ENCODE measurements at regions not wholly inside any gene's neighbourhood (a gene's known extent, or its start where the extent isn't known, plus 50 kb on each side); places are given as distances from the start of the nearest gene placed in this dataset.

DNA sequence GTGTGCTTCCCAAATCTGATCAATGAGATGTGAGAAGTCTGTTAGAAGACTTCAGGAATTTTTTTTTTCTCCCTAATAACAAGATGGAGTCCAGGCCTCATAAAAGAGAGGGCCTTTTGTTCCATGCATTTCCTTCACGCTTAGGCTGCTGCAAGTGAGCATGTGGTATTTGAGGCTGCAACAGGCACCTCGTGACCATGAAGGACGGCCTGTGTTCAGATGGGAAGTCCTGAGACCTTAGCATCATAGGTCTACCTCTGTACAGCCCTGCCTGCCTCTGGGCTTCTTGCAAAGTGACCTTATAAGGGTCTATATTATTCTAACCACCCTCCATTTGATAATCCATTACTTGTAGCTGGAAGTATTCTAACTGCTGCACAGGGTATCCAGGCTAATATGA lies 86.6 kb downstream of the BOD1 start:
- TF ChIP-seq Cebpa-rat (IDR thresholded peaks at IDR 0.05) = no peak
- H3K9ac ChIP-seq = no peak overlapping the region

DNA sequence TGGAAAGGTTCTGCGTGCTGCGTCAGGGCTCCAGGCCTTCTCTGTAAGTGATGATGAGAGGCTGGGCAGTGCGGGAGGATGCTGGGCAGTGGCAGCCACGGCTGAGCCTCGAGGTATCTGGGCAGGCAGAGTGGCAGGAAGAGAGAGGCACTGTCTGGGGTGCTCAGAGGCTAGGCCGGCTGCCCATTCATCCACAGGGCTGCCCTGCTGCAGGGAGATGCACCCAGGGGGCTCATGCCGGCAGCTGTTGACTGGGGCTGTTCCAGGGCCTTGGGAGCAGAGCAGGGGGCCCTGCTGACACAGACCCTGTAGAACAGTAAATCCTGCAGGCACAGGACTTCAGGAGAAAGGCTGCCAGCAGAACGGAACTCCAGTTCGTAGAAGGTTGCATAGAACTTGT lies 88.8 kb downstream of the BOD1 start:
- H3K27me3 ChIP-seq = no peaks in the 10 kb centered on the region
- no peak overlapping the region for H3K9ac ChIP-seq
- no peaks in the 10 kb centered on the region for H3K9me3 ChIP-seq
- H3K36me3 ChIP-seq = no peaks in the 10 kb centered on the region
- H3K4me3 ChIP-seq = no peak overlapping the region
- TF ChIP-seq Cebpa-rat (IDR thresholded peaks at IDR 0.05) = no peak
- H3K27ac ChIP-seq = no peak overlapping the region
- H4K20me1 ChIP-seq = no peaks in the 10 kb centered on the region
- no peak overlapping the region for H3K4me2 ChIP-seq
- peaks cover 14% of the 10 kb centered on the region for H3K4me1 ChIP-seq

More for the DNA sequence above, 86.6 kb downstream of the BOD1 start:
- H3K36me3 ChIP-seq = no peaks in the 10 kb centered on the region
- no peak overlapping the region for H3K4me2 ChIP-seq
- no peaks in the 10 kb centered on the region for H3K9me3 ChIP-seq
- H3K4me3 ChIP-seq = no peak overlapping the region
- H3K27me3 ChIP-seq = no peaks in the 10 kb centered on the region
- H4K20me1 ChIP-seq = no peaks in the 10 kb centered on the region
- H3K4me1 ChIP-seq = peaks cover 14% of the 10 kb centered on the region
- H3K27ac ChIP-seq = no peak overlapping the region

DNA sequence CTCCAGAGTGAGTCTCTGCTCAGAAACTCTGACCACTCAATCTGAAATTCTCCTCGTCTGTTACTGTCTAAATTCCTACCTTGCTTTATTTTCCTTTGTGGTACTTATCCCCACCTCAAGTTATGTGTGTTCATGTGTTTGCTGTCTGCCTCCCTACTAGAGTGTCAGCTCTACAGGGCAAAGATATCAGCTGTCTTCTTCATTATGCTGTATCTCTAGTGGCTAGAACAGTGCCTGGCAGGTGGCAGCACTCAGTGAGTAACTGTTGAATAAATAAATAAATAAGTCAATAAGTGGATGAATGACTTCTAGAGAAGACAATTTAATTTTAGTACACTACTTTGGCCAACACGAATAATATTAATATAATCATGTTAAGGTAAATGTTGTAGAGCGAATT lies 92.3 kb downstream of the BOD1 start:
- H3K4me1 ChIP-seq = peaks cover 9% of the 10 kb centered on the region; the same call in 1 of the 2 replicates
- no peak for TF ChIP-seq Cebpa-rat (IDR thresholded peaks at IDR 0.05)
- no peaks in the 10 kb centered on the region for H3K27me3 ChIP-seq
- no peak overlapping the region for H3K27ac ChIP-seq
- H3K9ac ChIP-seq = no peak overlapping the region
- peaks cover 6% of the 10 kb centered on the region for H3K9me3 ChIP-seq
- H3K4me3 ChIP-seq = no peak overlapping the region
- no peak overlapping the region for H3K4me2 ChIP-seq
- no peaks in the 10 kb centered on the region for H4K20me1 ChIP-seq
- no peaks in the 10 kb centered on the region for H3K36me3 ChIP-seq

DNA sequence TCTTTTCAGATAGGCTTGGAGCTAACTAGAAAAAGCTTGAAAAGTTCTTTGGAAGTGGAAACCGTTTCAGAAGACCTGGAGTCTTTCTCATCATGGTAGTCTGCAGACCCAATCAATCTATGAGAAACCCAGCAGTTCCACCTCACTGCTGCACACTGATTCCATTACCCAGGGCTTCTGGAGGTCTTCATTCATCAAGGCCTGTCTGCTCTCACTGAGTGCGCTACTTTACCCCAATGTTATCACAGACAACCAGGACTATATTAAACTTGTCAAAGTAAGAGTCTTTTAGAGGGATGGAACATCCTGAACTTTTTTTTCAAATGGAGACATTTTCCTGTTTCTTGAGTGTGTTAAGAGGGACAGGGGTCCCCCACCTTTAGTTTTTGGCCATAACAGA lies 93.1 kb downstream of the BOD1 start:
- no peak for TF ChIP-seq Cebpa-rat (IDR thresholded peaks at IDR 0.05)
- H3K4me2 ChIP-seq = no peak overlapping the region

DNA sequence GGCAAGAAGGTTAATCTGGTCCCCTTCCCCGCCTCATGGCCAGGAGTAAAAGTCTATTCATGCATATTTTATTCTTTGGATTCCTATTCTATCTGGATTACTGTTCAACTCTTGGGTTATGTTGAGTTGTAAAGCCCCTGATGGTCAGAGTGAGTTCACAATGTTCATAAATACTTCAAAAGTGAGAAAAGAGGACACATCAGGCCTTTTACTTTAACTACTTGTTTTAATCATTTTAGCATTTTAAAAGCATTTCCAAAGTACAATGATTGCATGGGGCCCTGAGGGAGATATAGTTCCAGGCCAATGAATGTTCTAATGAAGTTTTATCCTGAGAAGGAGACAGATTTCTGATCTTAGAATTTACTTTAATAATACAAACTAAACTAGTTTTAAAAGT lies 93.9 kb downstream of the BOD1 start:
- H3K4me2 ChIP-seq = no peak overlapping the region
- no peak overlapping the region for H3K4me3 ChIP-seq
- H3K27ac ChIP-seq = no peak overlapping the region
- H3K4me1 ChIP-seq = peaks cover 9% of the 10 kb centered on the region; the same call in 1 of the 2 replicates
- no peak for TF ChIP-seq Cebpa-rat (IDR thresholded peaks at IDR 0.05)
- H4K20me1 ChIP-seq = no peaks in the 10 kb centered on the region
- no peaks in the 10 kb centered on the region for H3K36me3 ChIP-seq
- no peaks in the 10 kb centered on the region for H3K27me3 ChIP-seq
- H3K9ac ChIP-seq = no peak overlapping the region
- peaks cover 7% of the 10 kb centered on the region for H3K9me3 ChIP-seq

More for the DNA sequence above, 93.1 kb downstream of the BOD1 start:
- Histone ChIP-seq H3K9ac (no peak overlapping the region), H3K27ac (no peak overlapping the region), H4K20me1 (no peaks in the 10 kb centered on the region), H3K9me3 (peaks cover 7% of the 10 kb centered on the region), H3K27me3 (no peaks in the 10 kb centered on the region), H3K36me3 (no peaks in the 10 kb centered on the region), H3K4me3 (no peak overlapping the region), H3K4me1 (peaks cover 9% of the 10 kb centered on the region; the same call in 1 of the 2 replicates)

DNA sequence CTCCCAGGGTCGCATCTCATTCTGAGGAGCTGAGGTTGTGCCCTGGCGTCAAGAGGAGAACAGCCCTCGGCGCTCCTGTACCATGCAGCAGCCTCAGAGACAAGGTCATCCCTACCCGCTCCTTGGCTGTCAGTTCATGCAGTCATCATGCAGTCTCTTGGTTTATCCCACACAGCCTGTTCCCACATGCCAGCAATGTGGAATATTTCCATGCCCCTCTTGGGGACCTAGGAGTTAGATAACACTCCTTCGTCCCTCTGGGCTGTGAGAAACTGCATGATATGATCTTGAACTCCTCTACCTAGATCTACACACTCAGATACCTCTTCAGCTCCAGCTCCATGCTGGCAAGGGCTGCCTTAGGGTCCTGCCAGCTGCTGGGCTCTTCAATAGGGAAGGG lies 97.6 kb downstream of the BOD1 start:
- no peaks in the 10 kb centered on the region for H4K20me1 ChIP-seq
- no peak overlapping the region for H3K9ac ChIP-seq
- no peak overlapping the region for H3K4me2 ChIP-seq
- no peak for TF ChIP-seq Cebpa-rat (IDR thresholded peaks at IDR 0.05)
- H3K9me3 ChIP-seq = peaks cover 7% of the 10 kb centered on the region
- H3K27me3 ChIP-seq = no peaks in the 10 kb centered on the region
- H3K36me3 ChIP-seq = no peaks in the 10 kb centered on the region
- no peak overlapping the region for H3K4me3 ChIP-seq
- no peaks in the 10 kb centered on the region for H3K4me1 ChIP-seq
- H3K27ac ChIP-seq = no peak overlapping the region

DNA sequence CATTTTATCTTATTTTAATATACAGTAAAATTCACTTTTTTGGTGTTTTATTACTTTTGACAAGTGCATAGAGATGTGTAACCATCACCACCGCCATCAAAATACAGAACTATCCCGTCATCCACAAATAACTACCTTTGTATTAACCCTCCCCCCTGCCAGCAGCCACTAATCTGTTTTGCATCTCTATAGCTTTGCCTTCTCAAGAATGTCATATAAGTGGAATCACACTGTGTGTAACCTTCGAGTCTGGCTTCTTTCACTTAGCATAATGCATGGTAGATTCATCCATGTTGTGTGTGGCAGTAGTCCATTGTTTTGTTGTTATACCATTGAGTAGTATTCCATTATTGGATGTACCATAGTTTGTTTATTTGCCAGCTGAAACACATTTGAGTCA lies 98.8 kb downstream of the BOD1 start:
- Histone ChIP-seq H4K20me1 (no peaks in the 10 kb centered on the region), H3K4me1 (peaks cover 8% of the 10 kb centered on the region; the same call in 1 of the 2 replicates), H3K4me2 (no peak overlapping the region), H3K9ac (no peak overlapping the region), H3K27ac (no peak overlapping the region), H3K36me3 (no peaks in the 10 kb centered on the region), H3K9me3 (peaks cover 7% of the 10 kb centered on the region), H3K27me3 (no peaks in the 10 kb centered on the region), H3K4me3 (no peak overlapping the region)
- no peak for TF ChIP-seq Cebpa-rat (IDR thresholded peaks at IDR 0.05)

DNA sequence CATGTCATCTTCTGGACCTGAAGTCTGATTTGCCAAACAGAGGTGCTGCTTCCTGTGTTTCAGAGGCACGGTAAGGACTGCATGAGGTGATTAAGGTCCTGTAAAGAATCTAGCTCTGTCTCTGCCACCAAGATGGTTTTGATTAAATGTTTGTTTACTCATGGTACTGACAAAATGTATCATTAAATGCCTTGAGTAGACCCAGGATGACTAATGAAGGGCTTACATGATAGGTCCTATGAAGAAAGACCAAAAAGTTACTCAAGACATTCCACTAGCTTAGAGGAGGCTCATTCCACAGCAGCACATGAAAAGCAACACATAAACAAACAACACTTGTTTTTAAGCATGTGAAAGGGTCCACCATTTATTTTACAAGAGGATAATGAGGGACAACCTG lies 100.9 kb downstream of the BOD1 start:
- Histone ChIP-seq H3K9ac (no peak overlapping the region), H3K27ac (no peak overlapping the region), H3K4me1 (peaks cover 8% of the 10 kb centered on the region; the same call in 1 of the 2 replicates), H3K4me2 (no peak overlapping the region), H3K9me3 (peaks cover 7% of the 10 kb centered on the region), H3K4me3 (no peak overlapping the region), H3K27me3 (no peaks in the 10 kb centered on the region), H4K20me1 (no peaks in the 10 kb centered on the region), H3K36me3 (no peaks in the 10 kb centered on the region)
- no peak for TF ChIP-seq Cebpa-rat (IDR thresholded peaks at IDR 0.05)

DNA sequence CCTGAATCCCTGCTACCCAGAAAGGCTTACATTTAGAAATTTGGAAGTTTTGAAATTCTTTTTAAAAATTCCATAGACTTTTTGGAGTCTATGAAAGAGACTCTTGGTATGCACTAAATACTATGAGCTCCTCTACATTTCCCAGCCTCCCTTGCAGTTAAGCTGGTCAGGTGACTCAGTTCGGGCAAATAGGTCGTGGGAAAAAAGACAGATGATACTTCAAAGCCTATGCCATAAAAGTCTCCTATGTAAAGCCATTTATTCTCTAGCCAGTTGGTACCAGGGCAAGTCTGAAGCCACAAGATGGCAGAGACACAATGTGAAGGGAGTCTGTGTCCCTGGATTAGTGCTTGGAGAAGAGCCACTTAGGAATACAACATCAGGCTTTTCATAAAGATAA lies 101.8 kb downstream of the BOD1 start:
- Histone ChIP-seq H3K9ac (no peak overlapping the region), H3K4me1 (peaks cover 8% of the 10 kb centered on the region; the same call in 1 of the 2 replicates), H4K20me1 (no peaks in the 10 kb centered on the region), H3K4me2 (no peak overlapping the region), H3K36me3 (no peaks in the 10 kb centered on the region), H3K9me3 (peaks cover 3% of the 10 kb centered on the region; the same call in 1 of the 2 replicates), H3K4me3 (no peak overlapping the region), H3K27ac (no peak overlapping the region), H3K27me3 (no peaks in the 10 kb centered on the region)
- no peak for TF ChIP-seq Cebpa-rat (IDR thresholded peaks at IDR 0.05)

DNA sequence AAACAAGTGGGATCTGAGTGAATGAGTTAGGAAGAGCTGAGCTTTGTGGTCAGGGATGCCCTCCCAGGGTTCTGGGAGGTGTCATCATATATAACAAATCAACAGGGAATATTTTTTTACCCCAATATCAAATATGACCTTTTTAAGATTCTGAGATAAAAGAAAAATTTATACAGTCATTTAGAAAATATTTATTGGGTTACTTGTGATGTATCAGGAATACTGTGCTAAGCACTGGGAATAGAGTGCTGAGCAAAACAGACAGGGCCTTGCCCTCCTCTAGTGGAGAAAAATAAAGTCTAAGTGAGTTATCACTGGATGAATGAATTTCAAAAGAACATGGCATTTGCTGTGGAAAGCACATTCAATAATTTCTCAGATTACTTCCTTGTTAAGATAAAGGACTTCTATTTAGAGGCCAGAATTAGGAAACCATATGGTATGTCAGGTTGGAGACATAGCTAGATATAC lies 102.9 kb downstream of the BOD1 start:
- Histone ChIP-seq H3K4me3 (no peak overlapping the region), H3K9ac (no peak overlapping the region), H3K4me2 (no peak overlapping the region), H3K27me3 (no peaks in the 10 kb centered on the region), H3K9me3 (no peaks in the 10 kb centered on the region), H3K27ac (no peak overlapping the region), H3K4me1 (peaks cover 8% of the 10 kb centered on the region; the same call in 1 of the 2 replicates), H4K20me1 (no peaks in the 10 kb centered on the region), H3K36me3 (no peaks in the 10 kb centered on the region)
- no peak for TF ChIP-seq Cebpa-rat (IDR thresholded peaks at IDR 0.05)

Data from BLaER1 (cell line).